Body of pancreas (tissue), 4 donors: ENCODE measurements at regions not wholly inside any gene's neighbourhood (a gene's known extent, or its start where the extent isn't known, plus 50 kb on each side); places are given as distances from the start of the nearest gene placed in this dataset.

Experiments used
- POLR2A ChIP-seq, 3 donors: fragments of 450-650 bp; IDR thresholded peaks; one replicate each; pipeline ENCODE4 v1.6.1; 2016; ENCODE audit warnings: antibody characterized with exemption in 3 of 3, mild to moderate bottlenecking in 2 of 3
- TF ChIP-seq, protein P1 (sequence below), 7 experiments: fragments of 450-650 bp in 4 of 7; fragments of 200-600 bp in 3 of 7; sonication (generic) in 3 of 7; IDR thresholded peaks; one replicate each; pipeline ENCODE4 v1.5.1; 2016 to 2019; ENCODE audit warnings: antibody characterized with exemption in 7 of 7

DNA sequence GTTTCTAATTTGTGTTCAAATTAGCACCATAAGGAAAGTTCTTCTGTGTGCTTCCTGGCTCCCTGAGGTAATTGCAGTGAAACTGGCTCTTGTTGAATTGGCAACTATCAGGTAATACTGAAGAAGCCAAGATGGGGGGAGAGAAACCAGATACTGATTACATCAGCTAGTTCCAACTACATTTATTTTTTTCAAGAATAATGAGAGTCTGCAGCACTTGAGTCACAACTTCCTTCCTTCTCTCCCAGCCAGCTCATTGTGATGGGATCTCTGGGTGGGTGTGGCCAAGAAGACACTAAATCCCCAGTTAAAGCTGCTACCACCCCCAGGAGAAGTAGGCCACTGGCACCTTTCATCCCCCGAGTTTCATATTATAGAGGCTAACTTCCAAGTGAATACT, 100.7 kb upstream of the RXFP2 start:
- TF ChIP-seq, protein P1, sequence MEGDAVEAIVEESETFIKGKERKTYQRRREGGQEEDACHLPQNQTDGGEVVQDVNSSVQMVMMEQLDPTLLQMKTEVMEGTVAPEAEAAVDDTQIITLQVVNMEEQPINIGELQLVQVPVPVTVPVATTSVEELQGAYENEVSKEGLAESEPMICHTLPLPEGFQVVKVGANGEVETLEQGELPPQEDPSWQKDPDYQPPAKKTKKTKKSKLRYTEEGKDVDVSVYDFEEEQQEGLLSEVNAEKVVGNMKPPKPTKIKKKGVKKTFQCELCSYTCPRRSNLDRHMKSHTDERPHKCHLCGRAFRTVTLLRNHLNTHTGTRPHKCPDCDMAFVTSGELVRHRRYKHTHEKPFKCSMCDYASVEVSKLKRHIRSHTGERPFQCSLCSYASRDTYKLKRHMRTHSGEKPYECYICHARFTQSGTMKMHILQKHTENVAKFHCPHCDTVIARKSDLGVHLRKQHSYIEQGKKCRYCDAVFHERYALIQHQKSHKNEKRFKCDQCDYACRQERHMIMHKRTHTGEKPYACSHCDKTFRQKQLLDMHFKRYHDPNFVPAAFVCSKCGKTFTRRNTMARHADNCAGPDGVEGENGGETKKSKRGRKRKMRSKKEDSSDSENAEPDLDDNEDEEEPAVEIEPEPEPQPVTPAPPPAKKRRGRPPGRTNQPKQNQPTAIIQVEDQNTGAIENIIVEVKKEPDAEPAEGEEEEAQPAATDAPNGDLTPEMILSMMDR (IDR thresholded peaks at IDR 0.05), result no peak
- TF ChIP-seq POLR2A (IDR thresholded peaks at IDR 0.05), result no peak
